MM.1S (cell line): ENCODE measurements at regions not wholly inside any gene's neighbourhood (a gene's known extent, or its start where the extent isn't known, plus 50 kb on each side); places are given as distances from the start of the nearest gene placed in this dataset.

ENCODE experiments used
- EZH2phosphoT487 ChIP-seq: fragments of 300-600 bp; sonication (generic); IDR thresholded peaks from 2 replicates; pipeline ENCODE4 v1.6.1; 2018; ENCODE audit warnings: antibody characterized with exemption, low read length
- TF ChIP-seq, protein P1 (sequence below): fragments of 300-600 bp; sonication (generic); IDR thresholded peaks from 2 replicates; pipeline ENCODE4 v1.5.1; 2016; ENCODE audit warnings: antibody characterized with exemption, low read length, mixed read lengths

DNA sequence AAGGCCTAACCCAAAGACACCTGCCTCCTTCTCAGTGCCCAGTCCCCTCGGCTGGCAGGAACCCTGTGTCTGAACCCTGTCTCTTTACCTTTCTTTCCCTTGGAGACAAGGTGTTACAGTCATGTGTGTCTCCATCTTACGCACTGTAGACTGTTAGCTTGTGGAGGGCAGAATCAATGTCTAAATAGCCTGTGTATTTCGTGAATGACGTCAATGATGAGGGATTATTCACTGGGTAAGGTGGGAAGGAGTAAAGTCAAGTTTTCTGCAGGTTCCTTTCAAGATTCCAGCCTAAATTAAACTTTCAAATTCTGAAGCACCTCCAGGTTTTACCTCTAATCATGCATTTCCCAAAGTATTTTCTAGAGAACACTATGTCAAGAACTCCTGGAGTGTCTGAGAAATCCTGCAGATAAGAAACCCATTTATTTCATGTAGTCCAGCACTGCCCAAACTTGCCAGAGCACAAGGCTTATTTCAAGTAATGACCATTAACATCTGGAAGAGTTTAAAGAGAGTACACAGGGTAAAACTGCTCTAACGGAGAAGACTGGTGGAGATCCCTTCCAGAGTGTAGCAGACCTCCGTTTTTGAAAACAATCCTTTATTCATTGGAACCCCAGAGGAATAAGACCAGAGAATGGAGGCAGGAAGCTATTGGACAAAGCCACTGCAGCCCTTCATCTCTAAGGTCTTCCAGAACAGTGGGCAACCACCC, 72.8 kb downstream of the KCNF1 start:
- TF ChIP-seq, protein P1, sequence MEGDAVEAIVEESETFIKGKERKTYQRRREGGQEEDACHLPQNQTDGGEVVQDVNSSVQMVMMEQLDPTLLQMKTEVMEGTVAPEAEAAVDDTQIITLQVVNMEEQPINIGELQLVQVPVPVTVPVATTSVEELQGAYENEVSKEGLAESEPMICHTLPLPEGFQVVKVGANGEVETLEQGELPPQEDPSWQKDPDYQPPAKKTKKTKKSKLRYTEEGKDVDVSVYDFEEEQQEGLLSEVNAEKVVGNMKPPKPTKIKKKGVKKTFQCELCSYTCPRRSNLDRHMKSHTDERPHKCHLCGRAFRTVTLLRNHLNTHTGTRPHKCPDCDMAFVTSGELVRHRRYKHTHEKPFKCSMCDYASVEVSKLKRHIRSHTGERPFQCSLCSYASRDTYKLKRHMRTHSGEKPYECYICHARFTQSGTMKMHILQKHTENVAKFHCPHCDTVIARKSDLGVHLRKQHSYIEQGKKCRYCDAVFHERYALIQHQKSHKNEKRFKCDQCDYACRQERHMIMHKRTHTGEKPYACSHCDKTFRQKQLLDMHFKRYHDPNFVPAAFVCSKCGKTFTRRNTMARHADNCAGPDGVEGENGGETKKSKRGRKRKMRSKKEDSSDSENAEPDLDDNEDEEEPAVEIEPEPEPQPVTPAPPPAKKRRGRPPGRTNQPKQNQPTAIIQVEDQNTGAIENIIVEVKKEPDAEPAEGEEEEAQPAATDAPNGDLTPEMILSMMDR, result no peak
- TF ChIP-seq EZH2phosphoT487, result no peak
